ENCODE measurements at regions not wholly inside any gene's neighbourhood (a gene's known extent, or its start where the extent isn't known, plus 50 kb on each side); places are given as distances from the start of the nearest gene placed in this dataset.
"Not testable (repeated sequence)": the region's sequence is repeated elsewhere in the genome, so short reads cannot be mapped to it uniquely, and the experiment has no call there.

- POLR2A ChIA-PET (ENCODE audit: unreplicated experiment), result not testable (repeated sequence)
Observed at GRCh38 chr1:83135524-83136157, 863.3 kb downstream of the TTLL7 start.

GRCh38 chr1:83134322-83135014 is 864.5 kb downstream of the TTLL7 start:
- H3K4me1 ChIP-seq (ENCODE audit: control insufficient read depth, insufficient read depth, low read length); H3K9me3 ChIP-seq (ENCODE audit: control insufficient read depth, insufficient read depth, low read length); DNase-seq; dilution Hi-C loops (cut with HindIII; ENCODE audit: low sequenced_read_pairs, unreplicated experiment); POLR2A ChIA-PET (ENCODE audit: unreplicated experiment); H3K27me3 ChIP-seq (ENCODE audit: control insufficient read depth, insufficient read depth, low read length); H2AFZ ChIP-seq (replicated peaks; ENCODE audit: low read length, poor library complexity); H4K5ac ChIP-seq (ENCODE audit: low read depth, low read length); H2BK5ac ChIP-seq (ENCODE audit: low read depth, low read length, poor library complexity, severe bottlenecking); H4K8ac ChIP-seq (ENCODE audit: low read depth in 2 of 2, low read length in 2 of 2); H2BK15ac ChIP-seq (ENCODE audit: low read depth, low read length); H3K9ac ChIP-seq (ENCODE audit: low read depth, low read length); in situ Hi-C loops (cut with MboI; ENCODE audit: low sequenced_read_pairs); intact Hi-C loops (cut with micrococcal nuclease); H4K20me1 ChIP-seq (ENCODE audit: insufficient read depth, low read length); H3K27ac ChIP-seq (ENCODE audit: insufficient read depth, low read length); ATAC-seq (ENCODE audit: low read depth); H2BK20ac ChIP-seq (ENCODE audit: low read depth, low read length); H3K18ac ChIP-seq (ENCODE audit: low read depth, low read length); H4K91ac ChIP-seq (ENCODE audit: insufficient read depth, low read depth, low read length); H3K9me1 ChIP-seq (ENCODE audit: insufficient read depth, low read length); H3K56ac ChIP-seq (ENCODE audit: extremely low read depth, insufficient read depth, low read length); H3K36me3 ChIP-seq (ENCODE audit: control insufficient read depth, insufficient read depth, low read length); H2AK5ac ChIP-seq (ENCODE audit: low read depth, low read length); CTCF ChIA-PET; BruUV-seq (replicated peaks); H3K14ac ChIP-seq (replicated peaks; ENCODE audit: low read depth, low read length); H3K4me3 ChIP-seq (ENCODE audit: insufficient read depth, low read depth, low read length); H3K4me2 ChIP-seq (ENCODE audit: low read depth, low read length); H2AK9ac ChIP-seq (replicated peaks; ENCODE audit: low read depth, low read length, poor library complexity); H2BK120ac ChIP-seq (ENCODE audit: low read depth, low read length); H3K4ac ChIP-seq (ENCODE audit: low read depth, low read length); H3K79me1 ChIP-seq (ENCODE audit: low read depth in 1 of 2, low read length in 2 of 2); H3K23ac ChIP-seq (ENCODE audit: low read depth, low read length): not testable (repeated sequence)
- WGBS, 2 experiments (ENCODE audit: extremely low coverage in 2 of 2, insufficient read length in 1 of 2), result no CpG with 5 or more reads among the region's 3 CpGs

More at GRCh38 chr1:83135524-83136157, 863.3 kb downstream of the TTLL7 start:
- H3K9me3 ChIP-seq (ENCODE audit: control insufficient read depth, insufficient read depth, low read length); H4K20me1 ChIP-seq (ENCODE audit: insufficient read depth, low read length); H3K4ac ChIP-seq (ENCODE audit: low read depth, low read length); H3K9me1 ChIP-seq (ENCODE audit: insufficient read depth, low read length); H4K8ac ChIP-seq (ENCODE audit: low read depth in 2 of 2, low read length in 2 of 2); H3K18ac ChIP-seq (ENCODE audit: low read depth, low read length); BruUV-seq (replicated peaks); H3K4me1 ChIP-seq (ENCODE audit: control insufficient read depth, insufficient read depth, low read length); H3K9ac ChIP-seq (ENCODE audit: low read depth, low read length); H3K79me1 ChIP-seq (ENCODE audit: low read depth in 1 of 2, low read length in 2 of 2); in situ Hi-C loops (cut with MboI; ENCODE audit: low sequenced_read_pairs); H3K4me3 ChIP-seq (ENCODE audit: insufficient read depth, low read depth, low read length); H3K36me3 ChIP-seq (ENCODE audit: control insufficient read depth, insufficient read depth, low read length); H3K14ac ChIP-seq (replicated peaks; ENCODE audit: low read depth, low read length); H2BK5ac ChIP-seq (ENCODE audit: low read depth, low read length, poor library complexity, severe bottlenecking); H2BK20ac ChIP-seq (ENCODE audit: low read depth, low read length); H2AK9ac ChIP-seq (replicated peaks; ENCODE audit: low read depth, low read length, poor library complexity); H2AFZ ChIP-seq (replicated peaks; ENCODE audit: low read length, poor library complexity); intact Hi-C loops (cut with micrococcal nuclease); H2AK5ac ChIP-seq (ENCODE audit: low read depth, low read length); H2BK120ac ChIP-seq (ENCODE audit: low read depth, low read length); dilution Hi-C loops (cut with HindIII; ENCODE audit: low sequenced_read_pairs, unreplicated experiment); H3K23ac ChIP-seq (ENCODE audit: low read depth, low read length); H3K56ac ChIP-seq (ENCODE audit: extremely low read depth, insufficient read depth, low read length); H3K4me2 ChIP-seq (ENCODE audit: low read depth, low read length); H3K27ac ChIP-seq (ENCODE audit: insufficient read depth, low read length); H4K91ac ChIP-seq (ENCODE audit: insufficient read depth, low read depth, low read length); H2BK15ac ChIP-seq (ENCODE audit: low read depth, low read length); H4K5ac ChIP-seq (ENCODE audit: low read depth, low read length); ATAC-seq (ENCODE audit: low read depth); DNase-seq; CTCF ChIA-PET; H3K27me3 ChIP-seq (ENCODE audit: control insufficient read depth, insufficient read depth, low read length): not testable (repeated sequence)
- no CpG with 5 or more reads among the region's 1 CpG for WGBS, 2 experiments (ENCODE audit: extremely low coverage in 2 of 2, insufficient read length in 1 of 2)
